ENCODE measurements at regions not wholly inside any gene's neighbourhood (a gene's known extent, or its start where the extent isn't known, plus 50 kb on each side); places are given as distances from the start of the nearest gene placed in this dataset.

DNA sequence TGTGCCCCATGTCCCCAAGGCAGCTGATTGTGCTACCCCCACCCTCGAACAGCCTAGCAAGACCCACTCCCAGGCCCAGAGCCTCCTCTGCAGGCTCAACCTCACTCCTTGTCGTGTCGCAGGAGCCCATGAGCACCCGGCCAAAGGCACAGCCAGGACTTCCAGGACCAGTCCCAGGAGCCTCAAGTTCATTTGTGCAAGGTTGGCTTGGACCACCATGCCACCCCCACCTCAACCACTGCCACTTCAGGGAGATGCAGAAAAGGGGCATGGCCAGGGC is 54.4 kb upstream of the KRTAP11-1 start:
- TF ChIP-seq, protein P1, sequence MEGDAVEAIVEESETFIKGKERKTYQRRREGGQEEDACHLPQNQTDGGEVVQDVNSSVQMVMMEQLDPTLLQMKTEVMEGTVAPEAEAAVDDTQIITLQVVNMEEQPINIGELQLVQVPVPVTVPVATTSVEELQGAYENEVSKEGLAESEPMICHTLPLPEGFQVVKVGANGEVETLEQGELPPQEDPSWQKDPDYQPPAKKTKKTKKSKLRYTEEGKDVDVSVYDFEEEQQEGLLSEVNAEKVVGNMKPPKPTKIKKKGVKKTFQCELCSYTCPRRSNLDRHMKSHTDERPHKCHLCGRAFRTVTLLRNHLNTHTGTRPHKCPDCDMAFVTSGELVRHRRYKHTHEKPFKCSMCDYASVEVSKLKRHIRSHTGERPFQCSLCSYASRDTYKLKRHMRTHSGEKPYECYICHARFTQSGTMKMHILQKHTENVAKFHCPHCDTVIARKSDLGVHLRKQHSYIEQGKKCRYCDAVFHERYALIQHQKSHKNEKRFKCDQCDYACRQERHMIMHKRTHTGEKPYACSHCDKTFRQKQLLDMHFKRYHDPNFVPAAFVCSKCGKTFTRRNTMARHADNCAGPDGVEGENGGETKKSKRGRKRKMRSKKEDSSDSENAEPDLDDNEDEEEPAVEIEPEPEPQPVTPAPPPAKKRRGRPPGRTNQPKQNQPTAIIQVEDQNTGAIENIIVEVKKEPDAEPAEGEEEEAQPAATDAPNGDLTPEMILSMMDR (IDR thresholded peaks at IDR 0.05), result no peak
- TF ChIP-seq POLR2A (IDR thresholded peaks at IDR 0.05), result no peak
